ENCODE measurements at regions not wholly inside any gene's neighbourhood (a gene's known extent, or its start where the extent isn't known, plus 50 kb on each side); places are given as distances from the start of the nearest gene placed in this dataset.

- TF ChIP-seq CTCF (IDR thresholded peaks at IDR 0.05) (no peak), POLR2AphosphoS5 (IDR thresholded peaks at IDR 0.05) (no peak), POLR2A (IDR thresholded peaks at IDR 0.05) (no peak)
These were observed 72.0 kb downstream of the RAP2B start for GRCh38 chr3:153233986-153234385.
